H1 (cell line): ENCODE measurements at regions not wholly inside any gene's neighbourhood (a gene's known extent, or its start where the extent isn't known, plus 50 kb on each side); places are given as distances from the start of the nearest gene placed in this dataset.

Source experiments
- CTCF ChIA-PET: fragments of 300-600 bp; sonication (Branson Sonifier 250); formaldehyde crosslinking; loops from one replicate; lab custom pipeline; 2021; ENCODE audit not compliant: partially characterized antibody; lab: Charles Lee
- POLR2A ChIA-PET: fragments of 300-600 bp; sonication (Branson Sonifier 250); formaldehyde crosslinking; loops from one replicate; lab custom pipeline; 2021; ENCODE audit warnings: inconsistent platforms; ENCODE audit not compliant: partially characterized antibody; lab: Charles Lee
- DNase-seq, 2 experiments: peaks; one replicate each; pipeline versions ENCODE4 v3.0.0 to v3.0.0-alpha.2; 2010 to 2022; ENCODE audit warnings: low spot score in 2 of 2, low read depth in 1 of 2, mixed read lengths in 1 of 2
- FAIRE-seq: peaks from 2 replicates; lab custom pipeline; 2011; peaks lifted over from hg19 to GRCh38; lab: Jason Lieb, UNC
- H2AFZ ChIP-seq: 2 replicates; pipeline ENCODE4 v1.8.1; 2012; ENCODE audit warnings: low read length, inconsistent platforms
- H2AK5ac ChIP-seq: 2 replicates; pipeline ENCODE4 v1.6.1; 2013; ENCODE audit warnings: low read depth, low read length
- H2BK120ac ChIP-seq: replicated peaks from 2 replicates; pipeline ENCODE3; 2013; ENCODE audit warnings: low read depth, low read length, inconsistent platforms
- H2BK12ac ChIP-seq: 2 replicates; pipeline ENCODE4 v1.6.1; 2013; ENCODE audit warnings: low read depth, low read length
- H2BK15ac ChIP-seq: 2 replicates; pipeline ENCODE4 v1.6.1; 2013; ENCODE audit warnings: low read length
- H2BK20ac ChIP-seq: 2 replicates; pipeline ENCODE4 v1.6.1; 2013; ENCODE audit warnings: low read length
- H2BK5ac ChIP-seq: 2 replicates; pipeline ENCODE4 v1.6.1; 2013; ENCODE audit warnings: low read depth, low read length
- H3K14ac ChIP-seq: 2 replicates; pipeline ENCODE4 v1.6.1; 2013; ENCODE audit warnings: inconsistent platforms; ENCODE audit not compliant: insufficient read length
- H3K18ac ChIP-seq: 2 replicates; pipeline ENCODE4 v1.6.1; 2013; ENCODE audit warnings: low read length; ENCODE audit errors: extremely low read depth
- H3K23ac ChIP-seq: 2 replicates; pipeline ENCODE4 v1.6.1; 2013; ENCODE audit warnings: inconsistent platforms; ENCODE audit not compliant: insufficient read length
- H3K23me2 ChIP-seq: 2 replicates; pipeline ENCODE4 v1.6.1; 2013; ENCODE audit warnings: low read depth, low read length
- H3K27ac ChIP-seq: 2 replicates; pipeline ENCODE4 v1.6.1; 2011; ENCODE audit warnings: low read depth, low read length, inconsistent platforms
- H3K27me3 ChIP-seq, 4 experiments: replicated peaks in 1 of 4; 1 replicate in 1 of 4; 2 replicates in 3 of 4; pipeline versions ENCODE4 v1.6.1 to v1.8.1; 2011 to 2013; ENCODE audit warnings: low read length in 3 of 4, mild to moderate bottlenecking in 3 of 4, inconsistent platforms in 2 of 4, mixed read lengths in 2 of 4, moderate library complexity in 1 of 4; ENCODE audit not compliant: control insufficient read depth in 3 of 4, insufficient read depth in 3 of 4; ENCODE audit errors: extremely low read depth in 1 of 4
- H3K36me3 ChIP-seq, 4 experiments: 2 replicates each; pipeline versions ENCODE4 v1.6.1 to v1.8.1; 2011 to 2013; ENCODE audit warnings: mild to moderate bottlenecking in 4 of 4, low read length in 3 of 4, moderate library complexity in 2 of 4, control low read depth in 1 of 4, inconsistent platforms in 1 of 4; ENCODE audit not compliant: insufficient read depth in 4 of 4, control insufficient read depth in 2 of 4
- H3K4ac ChIP-seq: replicated peaks from 2 replicates; pipeline ENCODE3; 2013; ENCODE audit warnings: low read length, low read depth, mixed read lengths, inconsistent platforms; ENCODE audit not compliant: insufficient read length
- H3K4me1 ChIP-seq, 4 experiments: replicated peaks in 1 of 4; 1 replicate in 1 of 4; 2 replicates in 3 of 4; pipeline versions ENCODE4 v1.6.1 to v1.8.1; 2011 to 2013; ENCODE audit warnings: low read length in 3 of 4, inconsistent platforms in 2 of 4, mixed read lengths in 1 of 4; ENCODE audit not compliant: insufficient read depth in 4 of 4, control insufficient read depth in 3 of 4
- H3K4me2 ChIP-seq, 2 experiments: 2 replicates each; pipeline versions ENCODE4 v1.6.1 to v1.8.1; 2011 to 2013; ENCODE audit warnings: low read depth in 2 of 2, low read length in 2 of 2, control low read depth in 1 of 2, inconsistent platforms in 1 of 2, mild to moderate bottlenecking in 1 of 2; ENCODE audit not compliant: insufficient read depth in 1 of 2
- H3K4me3 ChIP-seq, 4 experiments: fragments of 200-600, 300-600 bp in 1 of 4; sonication (generic), shearing (Covaris generic), sonication (Bioruptor Twin) in 1 of 4; 2 replicates each; pipeline versions ENCODE4 v1.5.1 to v1.8.1; 2011 to 2016; ENCODE audit warnings: low read length in 4 of 4, low read depth in 3 of 4, control low read depth in 2 of 4, inconsistent platforms in 2 of 4, mild to moderate bottlenecking in 2 of 4, mixed read lengths in 1 of 4, moderate library complexity in 1 of 4; ENCODE audit not compliant: insufficient read depth in 2 of 4; ENCODE audit errors: extremely low read depth in 1 of 4
- H3K56ac ChIP-seq: replicated peaks from 2 replicates; pipeline ENCODE3; 2013; ENCODE audit warnings: low read depth, mild to moderate bottlenecking, mixed read lengths, low read length, inconsistent platforms; ENCODE audit not compliant: insufficient read length
- H3K79me1 ChIP-seq: 2 replicates; pipeline ENCODE4 v1.6.1; 2013; ENCODE audit warnings: low read depth, low read length, control low read depth
- H3K79me2 ChIP-seq, 2 experiments: 2 replicates each; pipeline versions ENCODE4 v1.6.1 to v1.8.1; 2012 to 2013; ENCODE audit warnings: low read length in 2 of 2, mild to moderate bottlenecking in 2 of 2, inconsistent platforms in 1 of 2; ENCODE audit not compliant: insufficient read depth in 2 of 2, control insufficient read depth in 1 of 2
- H3K9ac ChIP-seq, 4 experiments: replicated peaks in 1 of 4; 1 replicate in 1 of 4; 2 replicates in 3 of 4; pipeline versions ENCODE4 v1.6.1 to v1.8.1; 2011 to 2013; ENCODE audit warnings: low read depth in 3 of 4, low read length in 3 of 4, control low read depth in 2 of 4, mild to moderate bottlenecking in 2 of 4, moderate library complexity in 2 of 4, inconsistent platforms in 1 of 4; ENCODE audit errors: extremely low read depth in 1 of 4
- H3K9me3 ChIP-seq, 2 experiments: 2 replicates each; pipeline versions ENCODE4 v1.6.1 to v1.8.1; 2012 to 2013; ENCODE audit warnings: mild to moderate bottlenecking in 2 of 2, moderate library complexity in 2 of 2, control low read depth in 1 of 2, inconsistent platforms in 1 of 2, low read depth in 1 of 2, low read length in 1 of 2, mixed read lengths in 1 of 2; ENCODE audit not compliant: insufficient read depth in 2 of 2
- H4K20me1 ChIP-seq, 2 experiments: replicated peaks in 1 of 2; 2 replicates each; pipeline versions ENCODE3 to v1.8.1; 2011 to 2013; ENCODE audit warnings: inconsistent platforms in 2 of 2, low read length in 2 of 2, mild to moderate bottlenecking in 1 of 2; ENCODE audit not compliant: insufficient read depth in 2 of 2, control insufficient read depth in 1 of 2
- H4K5ac ChIP-seq: 2 replicates; pipeline ENCODE4 v1.6.1; 2013; ENCODE audit warnings: low read length, low read depth, mixed read lengths, inconsistent platforms; ENCODE audit not compliant: insufficient read length
- H4K8ac ChIP-seq: 2 replicates; pipeline ENCODE4 v1.8.0; 2013; ENCODE audit warnings: mild to moderate bottlenecking, moderate library complexity, low read length, inconsistent platforms; ENCODE audit not compliant: insufficient read depth; ENCODE audit errors: extremely low read depth
- H4K91ac ChIP-seq: replicated peaks from 2 replicates; pipeline ENCODE3; 2013; ENCODE audit warnings: low read length, mixed read lengths, inconsistent platforms; ENCODE audit not compliant: insufficient read length
- CREB1 ChIP-seq: IDR thresholded peaks from 2 replicates; pipeline ENCODE4 v1.6.1; 2012; ENCODE audit warnings: inconsistent platforms
- FOSL1 ChIP-seq: IDR thresholded peaks from 2 replicates; pipeline ENCODE4 v1.6.1; 2011; ENCODE audit warnings: mild to moderate bottlenecking, low read depth, low read length, moderate library complexity; ENCODE audit not compliant: insufficient read depth
- HDAC2 ChIP-seq, 2 experiments: fragments of 300-600 bp in 1 of 2; sonication (generic) in 1 of 2; IDR thresholded peaks; 2 replicates each; pipeline ENCODE4 v1.6.1; 2011 to 2012; ENCODE audit warnings: low read depth in 2 of 2, low read length in 2 of 2, mild to moderate bottlenecking in 2 of 2, moderate library complexity in 2 of 2, borderline replicate concordance in 1 of 2, inconsistent platforms in 1 of 2
- SUZ12 ChIP-seq: fragments of 200-600 bp; sonication (generic); IDR thresholded peaks from 2 replicates; pipeline ENCODE4 v1.6.1; 2012; ENCODE audit warnings: mild to moderate bottlenecking, inconsistent platforms, low read length, moderate library complexity, mixed read lengths
- TBP ChIP-seq: IDR thresholded peaks from 2 replicates; pipeline ENCODE4 v1.6.1; 2011; ENCODE audit warnings: low read depth, low read length, improper control_type of control experiment
- TCF12 ChIP-seq: IDR thresholded peaks from 2 replicates; pipeline ENCODE4 v1.6.1; 2011; ENCODE audit warnings: low read depth, mild to moderate bottlenecking, low read length
- TEAD4 ChIP-seq: IDR thresholded peaks from 2 replicates; pipeline ENCODE4 v1.6.1; 2012; ENCODE audit warnings: low read depth, low read length, inconsistent platforms, mixed read lengths
- YY1 ChIP-seq: IDR thresholded peaks from 2 replicates; pipeline ENCODE4 v1.6.1; 2011; ENCODE audit warnings: low read depth, mild to moderate bottlenecking, low read length
- WGBS, 2 experiments: shearing (Covaris generic) in 1 of 2; methylation state at CpG; one replicate each; pipeline versions ENCODE4 v1.1.6 to v1.1.7; 2013 to 2015; ENCODE audit warnings: low lambda C conversion rate in 2 of 2, mixed read lengths in 2 of 2, inconsistent platforms in 1 of 2, low coverage in 1 of 2, missing lambda C conversion rate in 1 of 2; ENCODE audit not compliant: insufficient replicate concordance in 2 of 2, insufficient coverage in 1 of 2, insufficient read length in 1 of 2; ENCODE audit errors: extremely low coverage in 1 of 2, missing lambda C conversion rate in 1 of 2; 5-methylcytosine and 5-hydroxymethylcytosine counted together

- FAIRE-seq (no peak), DNase-seq (no peak)
- Histone ChIP-seq H4K5ac (no peak overlapping the region), H3K9ac (no peak overlapping the region), H3K27me3 (no peaks in the 10 kb centered on the region), H3K79me1 (no peaks in the 10 kb centered on the region), H2BK120ac (no peak overlapping the region), H3K56ac (no peak overlapping the region), H2BK20ac (no peak overlapping the region), H3K18ac (no peak overlapping the region), H3K36me3 (no peaks in the 10 kb centered on the region), H4K91ac (no peak overlapping the region), H3K4ac (no peak overlapping the region), H4K8ac (no peak overlapping the region), H2AFZ (no peak overlapping the region), H3K4me2 (no peak overlapping the region), H3K9me3 (no peaks in the 10 kb centered on the region), H3K4me3 (no peak overlapping the region), H4K20me1 (no peaks in the 10 kb centered on the region), H3K4me1 (no peaks in the 10 kb centered on the region), H3K23ac (no peak overlapping the region), H3K14ac (no peak overlapping the region), H2BK12ac (no peak overlapping the region), H3K27ac (no peak overlapping the region), H3K79me2 (no peaks in the 10 kb centered on the region), H2BK15ac (no peak overlapping the region), H3K23me2 (0 out of 2 replicates have a peak, but pooled peaks cover 3% of the 10 kb centered on the region), H2BK5ac (no peak overlapping the region), H2AK5ac (no peak overlapping the region)
- POLR2A ChIA-PET, result no interaction called here
- CTCF ChIA-PET, result no interaction called here
- 43% methylated on average over 2 of the region's 2 CpGs; no CpG with 5 or more reads in 1 of the 2 experiments for WGBS, 2 experiments
- TF ChIP-seq YY1 (no peak), SUZ12 (no peak), TBP (no peak), TEAD4 (no peak), CREB1 (no peak), FOSL1 (no peak), HDAC2 (IDR thresholded peaks at IDR 0.05; ENCODE audit: borderline replicate concordance in 1 of 2, low read depth in 2 of 2, low read length in 2 of 2) (no peak), TCF12 (no peak)
These were observed 1379.0 kb upstream of the MIR17HG start for GRCh38 chr13:89968470-89968869.
